ENCODE measurements at regions not wholly inside any gene's neighbourhood (a gene's known extent, or its start where the extent isn't known, plus 50 kb on each side); places are given as distances from the start of the nearest gene placed in this dataset.

DNA sequence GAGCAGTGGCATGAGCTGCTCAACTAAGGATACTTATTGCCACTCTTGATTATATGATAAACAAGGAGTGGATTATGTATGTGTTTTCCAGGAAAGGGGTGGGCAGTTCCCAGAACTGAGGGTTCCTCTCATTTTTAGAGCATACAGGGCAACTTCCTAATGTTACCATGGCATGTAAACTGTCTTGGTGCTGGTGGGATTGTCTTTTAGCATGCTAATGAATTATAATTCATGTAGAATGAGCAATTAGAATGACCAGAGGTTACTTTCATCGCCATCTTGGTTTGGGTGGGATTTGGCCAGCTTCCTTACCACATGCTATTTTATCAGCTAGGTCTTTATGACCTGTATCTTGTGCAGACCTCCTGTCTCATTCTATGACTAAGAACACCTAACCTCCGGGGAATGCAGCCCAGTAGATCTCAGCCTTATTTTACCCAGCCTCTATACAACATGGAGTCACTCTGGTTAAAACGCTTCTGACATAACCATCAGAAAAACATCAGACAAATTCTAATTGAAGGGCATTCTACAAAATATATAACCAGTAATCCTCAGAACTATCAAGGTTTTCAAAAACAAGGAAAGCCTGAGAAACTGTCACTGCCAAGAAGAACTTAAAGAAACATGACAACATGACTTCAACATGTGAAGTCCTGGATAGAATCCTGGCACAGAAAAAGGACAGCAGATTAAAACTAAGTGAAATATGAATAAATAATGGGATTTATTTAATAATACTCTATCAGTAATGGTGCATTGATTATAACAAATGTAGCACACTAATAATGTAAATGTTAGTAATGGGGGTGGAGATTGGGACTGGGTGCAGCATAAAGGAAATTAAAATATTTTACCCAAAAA lies 365.0 kb downstream of the SEMA3D start:
- DNase-seq (ENCODE audit: low spot score), result no peak

DNA sequence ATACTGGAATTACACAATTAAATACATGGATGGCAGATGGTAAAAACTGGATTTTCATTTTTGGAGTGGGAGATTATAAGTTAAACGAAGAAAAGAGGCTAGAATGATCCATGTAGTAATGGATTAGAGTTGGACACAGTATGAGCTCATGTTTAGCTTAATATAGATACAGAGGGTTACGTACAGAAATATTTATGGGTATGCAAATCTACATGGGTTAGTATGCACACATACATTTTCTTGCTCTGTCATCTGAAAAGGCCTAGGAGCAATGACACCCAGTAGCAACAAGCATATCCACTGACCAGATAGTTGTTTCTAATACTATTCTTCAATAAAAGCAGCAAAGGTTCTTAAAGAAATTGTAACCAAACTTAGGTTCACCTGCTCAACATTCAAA lies 366.4 kb downstream of the SEMA3D start:
- DNase-seq (ENCODE audit: low spot score), result no peak

DNA sequence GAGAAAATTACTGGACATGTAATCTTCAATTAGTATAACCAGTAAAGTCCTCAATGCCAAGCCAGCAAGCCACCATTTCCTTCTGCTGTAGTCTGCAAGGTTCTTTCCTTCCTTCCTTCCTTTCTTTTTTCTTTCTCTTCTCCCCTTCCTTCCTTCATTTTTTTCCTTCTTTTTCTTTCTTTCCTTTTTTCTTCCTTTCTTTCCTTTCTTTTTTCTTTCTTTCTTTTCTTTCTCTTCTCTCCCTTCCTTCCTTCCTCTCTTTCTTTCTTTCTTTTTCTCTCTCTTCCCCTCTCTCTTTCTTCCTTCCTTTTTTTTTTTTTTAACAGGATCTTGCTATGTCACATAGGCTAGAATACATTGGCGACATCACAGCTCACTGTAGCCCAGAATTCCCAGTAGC lies 369.8 kb downstream of the SEMA3D start:
- DNase-seq (ENCODE audit: low spot score), result no peak

DNA sequence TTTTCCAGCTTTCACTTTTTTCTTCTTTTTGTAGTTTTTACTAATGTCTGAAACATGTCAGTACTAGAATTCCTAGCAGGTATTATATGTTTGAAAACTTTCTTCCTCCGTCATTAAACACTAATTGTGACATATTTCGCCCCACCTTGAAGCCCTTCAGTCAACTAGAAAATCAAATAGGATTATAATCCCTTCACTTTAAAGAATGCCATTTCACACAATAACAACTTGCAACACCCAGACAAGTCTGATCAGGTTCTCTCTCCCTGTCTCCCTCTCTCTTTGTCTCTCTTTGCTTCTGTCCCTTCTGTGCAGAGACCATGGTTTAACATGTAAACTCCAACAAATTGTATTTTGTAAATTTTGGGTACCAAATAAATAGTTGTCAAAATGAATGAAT lies 373.5 kb downstream of the SEMA3D start:
- DNase-seq (ENCODE audit: low spot score), result no peak

DNA sequence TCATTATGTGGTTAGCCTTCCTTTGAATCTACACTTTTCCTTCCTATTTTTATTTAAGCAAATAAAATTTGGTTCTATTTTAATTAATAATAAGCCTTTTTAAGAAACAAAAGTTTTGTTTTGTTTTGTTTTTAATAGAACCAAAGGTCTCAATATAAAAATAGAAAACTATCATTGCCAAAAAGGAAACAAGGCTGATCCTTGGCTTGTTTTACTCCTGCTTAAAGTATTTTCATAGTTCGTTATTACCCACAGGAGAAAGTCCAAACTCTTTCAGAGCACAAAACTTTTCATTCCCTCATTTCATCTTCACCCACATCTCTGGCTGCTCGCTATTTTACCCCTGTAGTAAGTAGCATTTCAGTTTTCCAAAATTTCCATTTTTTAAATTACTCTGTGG lies 374.8 kb downstream of the SEMA3D start:
- DNase-seq (ENCODE audit: low spot score), result no peak

DNA sequence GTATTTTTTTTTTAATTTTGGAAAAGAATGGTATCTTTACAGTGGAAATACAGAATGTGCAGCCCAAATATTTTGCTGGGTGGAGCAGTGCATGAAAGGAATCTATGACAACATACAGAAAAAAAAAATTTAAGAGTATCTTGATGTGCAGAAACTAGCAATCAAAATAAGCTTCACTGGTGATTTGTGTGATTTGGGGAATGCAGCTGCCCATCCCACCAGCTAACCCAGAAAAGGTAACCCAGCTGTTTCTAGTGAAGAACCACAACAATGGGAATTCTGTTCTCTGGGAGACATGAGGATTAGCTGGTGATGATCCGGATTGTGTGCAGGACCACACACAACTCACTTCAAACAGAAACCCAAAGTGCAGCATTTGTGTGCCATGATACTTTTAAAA lies 375.5 kb downstream of the SEMA3D start:
- no peak for DNase-seq (ENCODE audit: low spot score)

DNA sequence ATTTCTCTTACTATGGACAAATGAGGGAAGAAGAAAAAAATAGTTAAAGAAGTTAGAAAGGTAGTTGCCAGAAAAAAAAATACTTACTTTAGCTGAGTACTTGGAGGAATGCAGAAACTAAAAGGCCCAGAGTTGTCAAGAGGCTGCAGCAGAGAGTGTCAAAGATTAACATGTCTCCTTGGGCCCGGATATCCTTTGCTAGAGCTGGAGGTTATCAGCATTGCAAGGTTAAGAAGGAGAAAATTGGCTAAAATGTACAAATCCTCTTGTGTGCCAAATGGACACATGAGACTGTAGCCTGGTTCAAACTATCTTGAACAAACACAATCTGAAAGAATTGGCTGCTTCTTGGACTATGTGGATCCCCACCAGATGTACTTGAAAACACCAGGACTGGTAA lies 377.0 kb downstream of the SEMA3D start:
- DNase-seq (ENCODE audit: low spot score), result no peak

DNA sequence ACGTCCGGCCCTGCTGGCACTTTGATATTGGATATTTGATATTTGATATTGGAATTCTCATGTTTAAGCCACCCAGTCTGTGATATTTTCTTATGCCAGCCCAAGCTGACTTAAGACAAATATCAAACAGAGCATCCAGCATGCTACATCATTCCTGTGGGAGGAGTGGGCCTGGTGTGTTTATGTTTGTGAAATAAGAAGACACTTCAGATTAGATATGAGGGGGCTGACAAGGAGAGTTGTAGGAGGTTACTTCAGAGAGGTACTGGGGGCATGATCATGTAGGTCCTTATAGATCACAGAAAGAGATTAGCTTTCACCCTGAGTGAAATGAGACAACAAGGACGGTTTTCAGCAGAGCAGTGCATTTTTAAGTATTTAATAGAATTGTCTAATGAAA lies 382.9 kb downstream of the SEMA3D start:
- no peak for DNase-seq (ENCODE audit: low spot score)

DNA sequence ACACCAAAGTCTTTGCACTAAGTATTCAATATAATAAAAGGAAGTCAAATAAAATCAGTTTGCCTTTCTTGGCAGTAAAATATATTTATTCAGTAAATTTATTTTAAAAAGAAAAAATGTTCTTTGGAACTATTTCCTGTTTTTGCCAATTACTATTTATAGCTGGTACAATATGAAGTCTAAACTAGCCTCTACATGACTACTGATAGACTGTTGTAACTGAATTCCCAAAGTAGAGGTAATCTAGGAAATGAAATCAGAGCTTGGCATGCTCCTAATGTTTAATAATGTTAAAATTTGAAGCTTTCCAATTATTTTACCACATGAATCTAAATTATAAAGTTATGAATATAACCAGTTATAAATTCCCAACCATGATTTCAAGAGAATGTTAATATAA lies 385.5 kb downstream of the SEMA3D start:
- DNase-seq (ENCODE audit: low spot score), result no peak

DNA sequence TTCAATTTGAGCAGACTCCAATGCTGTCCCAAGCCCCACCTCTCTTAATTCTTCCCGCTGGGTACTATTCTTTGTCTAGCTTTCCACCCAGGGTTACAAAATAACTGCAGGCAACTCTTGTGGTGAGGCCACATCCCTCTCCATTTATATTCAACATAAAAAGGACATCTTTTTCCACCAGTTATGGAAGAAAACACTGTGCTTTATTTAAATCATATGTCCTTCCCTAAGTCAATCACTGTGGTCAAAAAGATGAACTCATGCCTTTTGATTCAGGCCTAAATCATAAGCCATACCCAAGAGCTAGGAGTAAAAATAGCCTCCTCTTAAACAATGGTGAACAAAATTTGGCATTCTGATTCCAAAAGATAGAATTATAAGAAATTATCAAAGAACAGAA lies 386.0 kb downstream of the SEMA3D start:
- no peak for DNase-seq (ENCODE audit: low spot score)

DNA sequence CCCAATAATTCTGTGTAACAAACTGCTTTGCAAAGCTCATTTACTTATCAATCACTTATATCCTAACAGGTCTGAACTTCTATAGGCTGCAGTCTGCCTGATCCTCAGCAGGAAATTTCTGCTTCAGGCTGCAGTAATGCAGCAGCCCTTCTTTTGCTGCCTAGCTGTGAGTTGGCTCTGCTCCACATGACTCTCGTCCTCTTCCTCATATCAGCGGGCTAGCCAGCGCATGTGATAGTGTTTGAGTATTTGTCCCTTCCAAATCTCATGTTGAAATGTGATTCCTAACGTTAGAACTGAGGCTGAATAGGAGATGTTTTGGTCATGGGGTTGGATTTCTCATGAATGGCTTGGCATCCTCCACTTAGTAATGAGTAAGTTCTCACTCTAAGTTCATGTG lies 387.8 kb downstream of the SEMA3D start:
- no peak for DNase-seq (ENCODE audit: low spot score)

DNA sequence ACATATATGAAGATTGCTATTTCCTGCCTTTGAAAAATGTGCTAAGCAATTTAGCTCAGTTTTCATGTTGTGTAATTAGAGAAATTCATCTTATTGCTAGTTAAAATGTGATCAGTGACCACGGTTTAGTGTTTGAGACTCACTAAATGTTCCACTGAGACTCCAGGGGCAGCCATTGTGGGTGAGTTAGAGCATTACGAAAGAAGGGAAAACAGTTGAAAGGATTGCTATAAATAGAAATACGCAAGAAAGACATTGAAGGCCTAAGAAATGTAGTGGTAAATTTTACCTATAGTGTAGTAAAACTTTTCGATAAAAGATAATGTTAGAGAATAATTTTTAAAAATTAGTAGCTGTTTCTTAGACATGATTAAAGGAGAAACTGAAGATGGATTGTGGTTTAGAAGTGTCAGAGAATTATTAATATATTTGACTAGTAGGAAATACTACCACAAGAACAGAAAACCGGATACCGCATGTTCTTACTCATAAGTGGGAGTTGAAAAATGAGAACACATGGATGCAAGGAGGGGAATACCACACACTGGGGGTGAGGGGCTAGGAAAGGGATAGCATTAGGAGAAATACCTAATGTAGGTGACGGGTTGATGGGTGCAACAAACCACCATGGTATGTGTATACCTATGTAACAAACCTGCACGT lies 394.5 kb downstream of the SEMA3D start:
- no peak for DNase-seq (ENCODE audit: low spot score)

DNA sequence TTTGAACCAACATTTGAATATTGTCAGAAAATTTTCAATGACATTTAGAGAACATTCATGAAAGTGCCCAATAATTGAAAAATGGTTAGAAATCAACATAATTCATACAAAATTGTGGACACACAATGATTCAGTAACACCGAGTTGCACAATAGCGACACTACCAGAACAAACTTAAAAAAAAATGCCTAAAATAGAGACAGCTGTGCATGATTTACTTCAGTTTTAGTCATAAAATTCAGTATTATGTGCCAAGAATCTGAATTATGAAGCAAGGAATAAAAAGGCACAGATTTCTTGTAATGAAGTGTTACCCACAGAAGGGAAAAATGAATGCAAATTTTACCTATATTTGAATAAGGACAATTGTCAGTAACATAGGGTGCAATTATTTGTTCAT lies 396.0 kb downstream of the SEMA3D start:
- DNase-seq (ENCODE audit: low spot score), result no peak

DNA sequence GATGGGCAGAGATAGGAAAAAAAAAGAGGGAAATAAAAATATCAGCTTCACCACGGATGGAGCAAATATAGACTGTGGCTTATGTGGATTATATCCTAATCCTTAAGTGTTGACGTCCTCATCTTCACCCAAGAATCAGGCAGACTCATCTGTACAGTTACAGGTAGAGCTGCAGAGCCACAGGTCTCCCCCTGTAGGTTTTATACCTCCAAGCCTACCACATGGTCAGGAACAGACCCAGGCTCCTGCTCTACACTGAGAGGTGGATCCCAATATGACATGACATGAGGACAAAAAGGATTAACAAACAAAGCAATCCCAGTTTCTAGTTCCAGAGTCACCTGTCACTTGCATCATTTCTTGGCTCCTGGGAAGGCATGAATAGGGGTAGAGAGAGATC lies 400.8 kb downstream of the SEMA3D start:
- no peak for DNase-seq (ENCODE audit: low spot score)

DNA sequence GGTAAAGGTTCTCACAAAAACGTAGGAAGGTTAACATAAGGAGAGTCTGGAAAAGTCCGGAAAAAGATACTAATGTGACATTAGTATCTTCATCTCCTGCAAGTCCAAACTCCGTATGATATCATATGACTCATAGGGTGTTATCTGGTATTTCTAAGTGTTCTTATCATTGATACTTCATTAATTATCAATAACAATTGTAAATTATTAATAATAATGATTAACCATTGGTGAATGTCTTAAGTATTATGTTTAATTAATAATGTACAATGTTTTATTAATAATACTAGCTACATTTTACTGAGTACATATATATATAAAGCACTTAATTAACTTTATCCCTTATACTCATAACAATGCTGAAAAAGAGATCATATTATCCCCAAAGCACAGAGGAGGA lies 402.4 kb downstream of the SEMA3D start:
- no peak for DNase-seq (ENCODE audit: low spot score)

DNA sequence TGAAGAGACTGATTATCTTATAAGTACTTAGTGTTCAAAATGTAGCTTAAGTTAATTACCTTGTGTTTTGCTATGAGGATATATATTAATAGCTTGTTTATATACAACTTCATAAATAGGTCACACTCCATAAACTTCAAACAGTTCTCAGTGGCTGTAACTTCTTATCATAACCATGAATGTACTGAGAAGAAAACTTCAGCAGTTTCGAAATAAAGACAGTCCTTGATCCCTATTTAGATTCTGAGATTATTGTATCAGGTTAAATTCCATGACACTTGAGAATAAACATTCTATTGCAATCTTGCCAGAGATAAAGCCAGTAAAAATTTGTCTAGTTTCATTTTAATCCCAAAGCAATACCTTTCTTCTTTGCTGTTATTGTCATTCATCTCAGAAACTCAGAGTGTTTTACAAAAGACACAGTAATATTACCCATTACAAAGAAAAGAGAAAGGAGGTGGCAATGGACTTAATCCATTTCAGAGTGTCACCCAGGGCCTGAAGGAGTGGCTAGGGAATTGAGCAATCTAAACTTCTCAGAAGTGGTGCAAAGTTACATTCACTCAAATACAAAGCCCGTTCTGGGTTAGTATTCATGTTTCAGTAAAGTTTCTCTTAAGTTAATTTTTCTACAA lies 403.6 kb downstream of the SEMA3D start:
- no peak for DNase-seq (ENCODE audit: low spot score)

DNA sequence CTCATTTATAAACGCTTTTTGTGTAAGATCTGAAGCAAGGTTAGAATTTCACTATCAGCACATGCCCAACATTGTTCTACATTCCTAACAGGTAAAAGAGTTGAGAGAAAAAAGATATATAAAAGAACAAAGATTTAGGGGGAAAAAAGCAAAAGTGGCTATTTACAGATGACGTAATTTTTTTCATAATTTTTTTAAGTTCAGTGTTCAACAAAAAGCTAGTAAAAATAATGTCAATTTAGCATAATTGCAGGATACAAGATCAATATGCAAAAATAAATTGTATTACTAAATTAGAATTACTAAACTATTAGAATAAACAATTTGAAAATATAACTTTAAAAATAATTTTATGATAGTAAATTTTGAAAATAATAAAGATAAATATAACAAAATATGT lies 405.0 kb downstream of the SEMA3D start:
- DNase-seq (ENCODE audit: low spot score), result no peak

DNA sequence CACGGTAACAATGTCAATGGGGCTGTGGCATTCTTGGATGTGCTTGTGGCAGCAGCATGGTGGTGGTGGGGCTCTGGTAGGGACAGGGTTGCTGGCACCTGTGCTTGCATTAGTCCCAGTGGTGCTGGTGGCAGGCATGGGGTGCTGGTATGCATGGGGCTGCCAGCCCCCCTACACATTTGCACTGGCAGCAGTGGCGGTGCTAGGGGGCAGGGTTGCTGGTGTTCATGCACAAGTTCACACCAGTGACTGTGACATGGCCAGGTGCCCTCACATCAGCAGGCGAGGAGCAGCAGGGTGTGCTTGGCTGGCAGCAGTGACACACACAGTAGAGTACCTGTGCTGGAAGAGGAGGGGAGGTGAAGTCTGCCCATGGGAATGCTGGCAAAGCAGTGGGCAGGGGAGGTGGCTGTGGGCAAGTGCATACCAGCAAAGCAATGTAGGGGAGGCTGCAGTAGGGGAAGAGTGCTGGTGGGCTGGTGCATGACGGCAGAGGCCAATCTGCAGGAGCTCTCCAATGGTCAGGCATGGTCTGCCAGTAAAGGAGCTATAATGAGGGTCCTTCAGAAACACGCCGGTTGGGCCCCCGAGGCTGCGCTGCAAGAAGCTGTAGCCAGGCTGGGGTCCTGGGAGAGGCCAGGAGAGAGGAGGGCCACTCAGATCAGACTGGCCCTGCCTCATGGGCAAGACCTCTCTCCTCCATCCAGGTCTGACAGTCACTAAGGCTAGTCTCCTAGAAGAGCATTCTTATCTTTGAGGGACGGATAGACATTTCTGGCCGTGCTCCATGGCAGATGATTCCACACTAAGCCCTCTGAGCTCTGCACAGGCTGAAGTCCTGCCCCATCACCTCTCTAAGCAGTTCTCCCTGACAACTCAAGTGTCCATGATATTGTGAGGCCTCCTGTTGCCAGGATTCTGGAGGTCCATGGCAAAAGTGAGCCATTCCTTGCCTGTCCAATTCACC lies 406.4 kb downstream of the SEMA3D start:
- DNase-seq (ENCODE audit: low spot score), result no peak

DNA sequence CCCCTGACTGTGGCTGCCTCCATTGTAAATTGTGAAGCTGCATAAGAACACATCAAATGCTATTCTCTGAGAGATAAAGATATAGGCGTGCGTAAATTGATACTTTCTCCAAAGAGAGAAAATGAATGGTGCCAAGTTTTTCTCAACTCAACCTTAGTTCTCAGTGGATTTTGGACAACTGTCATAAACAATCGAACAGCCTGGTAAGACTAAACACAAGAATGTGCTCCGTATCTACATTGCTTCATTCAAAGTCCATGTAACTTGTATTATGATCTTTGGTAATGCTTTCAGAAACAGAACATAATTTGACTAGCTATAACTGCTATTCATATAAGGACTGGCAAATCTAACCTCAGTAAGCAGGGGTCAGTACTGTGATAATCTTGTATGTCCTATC lies 429.1 kb downstream of the SEMA3D start:
- no peak for DNase-seq (ENCODE audit: low spot score)

DNA sequence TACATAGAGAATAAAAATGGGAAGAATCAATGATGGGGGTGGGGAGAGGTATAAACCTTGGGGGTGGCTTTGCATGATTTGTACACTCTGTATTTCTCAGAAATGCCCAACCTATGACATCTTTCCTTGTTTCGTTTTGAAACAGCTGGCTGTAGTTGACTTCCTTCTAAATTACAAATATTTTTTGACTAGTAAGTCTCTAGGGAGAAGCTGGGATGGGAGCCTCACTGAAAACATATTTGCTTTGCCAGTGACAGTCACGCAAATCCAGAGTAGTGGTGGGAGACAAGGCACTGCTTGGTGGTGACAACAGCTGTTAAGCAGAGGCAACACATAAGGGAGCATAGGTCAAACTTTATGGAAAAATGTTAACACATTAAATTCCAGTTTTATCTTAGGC lies 440.5 kb downstream of the SEMA3D start:
- DNase-seq (ENCODE audit: low spot score), result no peak

DNA sequence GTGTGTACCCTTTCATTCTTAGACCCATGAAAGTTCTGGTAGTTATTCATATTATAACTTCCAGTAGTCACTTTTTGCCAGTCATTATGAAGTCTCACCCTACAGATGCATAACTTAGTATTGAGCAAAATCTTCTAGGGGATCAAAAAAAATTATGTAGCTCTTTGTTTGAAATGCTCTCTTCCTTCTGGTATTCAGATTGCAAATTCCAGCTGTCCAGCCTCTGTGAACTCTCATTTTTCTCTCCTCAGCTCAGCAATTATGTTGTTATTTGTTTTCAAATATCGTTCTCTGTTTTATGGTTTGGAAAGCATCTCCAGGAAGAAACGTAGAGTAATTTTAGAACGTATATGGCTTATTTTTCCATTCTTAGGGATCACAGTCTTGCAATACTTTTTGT lies 442.5 kb downstream of the SEMA3D start:
- DNase-seq (ENCODE audit: low spot score), result no peak

DNA sequence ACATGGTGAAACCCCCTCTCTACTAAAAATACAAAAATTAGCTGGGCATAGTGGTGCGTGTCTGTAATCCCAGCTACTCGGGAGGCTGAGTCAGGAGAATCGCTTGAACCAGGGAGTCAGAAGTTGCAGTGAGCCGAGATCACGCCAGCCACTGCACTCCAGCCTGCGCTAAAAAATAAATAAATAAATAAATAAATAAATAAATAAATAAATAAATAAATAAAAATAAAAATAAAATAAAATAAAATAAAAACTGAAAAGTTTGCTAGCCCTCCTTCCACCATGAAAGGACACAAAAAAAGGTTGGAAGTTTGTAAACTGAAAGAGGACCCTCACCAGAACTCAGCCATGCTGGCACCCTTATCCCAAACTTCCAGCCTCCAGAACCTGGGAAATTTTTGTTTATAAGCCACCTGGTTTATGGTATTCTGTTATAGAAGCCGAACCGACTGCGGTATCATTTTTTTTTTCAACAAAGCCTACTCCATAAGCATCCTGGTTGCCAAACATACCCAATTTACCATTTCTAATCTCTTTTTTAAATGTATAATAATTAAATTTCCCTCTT lies 448.2 kb downstream of the SEMA3D start:
- DNase-seq (ENCODE audit: low spot score), result no peak

All from ureter (tissue), 1 donor.